Kidney capillary endothelial cell (primary cell): ENCODE measurements at regions not wholly inside any gene's neighbourhood (a gene's known extent, or its start where the extent isn't known, plus 50 kb on each side); places are given as distances from the start of the nearest gene placed in this dataset.

Experiments
- DNase-seq: peaks from one replicate; pipeline ENCODE4 v3.0.0-alpha.2; 2018; ENCODE audit warnings: low spot score

DNA sequence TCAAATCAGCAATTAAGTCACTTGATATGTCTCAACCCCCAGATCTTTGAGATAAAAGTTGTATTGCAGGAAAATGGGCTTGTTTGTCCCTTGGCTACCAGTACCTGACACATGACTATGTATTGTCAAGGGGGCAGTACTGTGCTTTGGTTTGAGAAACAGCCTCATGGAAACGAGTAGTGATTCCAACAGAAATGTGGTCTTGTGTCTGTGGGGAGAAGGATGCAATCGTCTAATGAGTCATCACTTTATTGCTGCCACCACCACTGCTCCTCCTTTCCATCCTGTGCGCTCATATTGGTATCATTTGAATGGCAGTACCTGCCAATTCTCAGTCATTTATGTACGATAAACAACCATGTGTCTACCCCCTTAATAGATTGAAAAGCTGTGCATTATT, 72.8 kb upstream of the ARHGAP5 start:
- no peak for DNase-seq

DNA sequence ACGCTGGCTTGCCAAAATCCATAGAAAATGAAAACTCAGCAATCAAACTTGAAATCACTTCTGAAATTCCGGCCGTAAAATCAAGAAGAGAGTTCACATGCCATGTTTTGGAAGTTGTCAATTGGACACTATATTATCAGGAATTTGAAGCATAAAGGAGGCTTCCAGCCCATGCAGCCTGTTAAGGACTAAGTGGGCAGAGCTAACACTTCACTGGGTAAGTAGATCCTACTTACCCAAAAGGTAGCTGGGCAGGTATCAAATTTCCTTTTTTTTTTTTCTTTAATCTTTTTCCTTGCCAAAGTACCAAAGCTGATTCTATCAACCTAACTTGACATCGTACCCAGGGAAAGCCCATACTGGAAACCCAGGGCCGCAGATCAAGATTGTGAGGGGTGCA, 71.5 kb upstream of the ARHGAP5 start:
- no peak for DNase-seq

DNA sequence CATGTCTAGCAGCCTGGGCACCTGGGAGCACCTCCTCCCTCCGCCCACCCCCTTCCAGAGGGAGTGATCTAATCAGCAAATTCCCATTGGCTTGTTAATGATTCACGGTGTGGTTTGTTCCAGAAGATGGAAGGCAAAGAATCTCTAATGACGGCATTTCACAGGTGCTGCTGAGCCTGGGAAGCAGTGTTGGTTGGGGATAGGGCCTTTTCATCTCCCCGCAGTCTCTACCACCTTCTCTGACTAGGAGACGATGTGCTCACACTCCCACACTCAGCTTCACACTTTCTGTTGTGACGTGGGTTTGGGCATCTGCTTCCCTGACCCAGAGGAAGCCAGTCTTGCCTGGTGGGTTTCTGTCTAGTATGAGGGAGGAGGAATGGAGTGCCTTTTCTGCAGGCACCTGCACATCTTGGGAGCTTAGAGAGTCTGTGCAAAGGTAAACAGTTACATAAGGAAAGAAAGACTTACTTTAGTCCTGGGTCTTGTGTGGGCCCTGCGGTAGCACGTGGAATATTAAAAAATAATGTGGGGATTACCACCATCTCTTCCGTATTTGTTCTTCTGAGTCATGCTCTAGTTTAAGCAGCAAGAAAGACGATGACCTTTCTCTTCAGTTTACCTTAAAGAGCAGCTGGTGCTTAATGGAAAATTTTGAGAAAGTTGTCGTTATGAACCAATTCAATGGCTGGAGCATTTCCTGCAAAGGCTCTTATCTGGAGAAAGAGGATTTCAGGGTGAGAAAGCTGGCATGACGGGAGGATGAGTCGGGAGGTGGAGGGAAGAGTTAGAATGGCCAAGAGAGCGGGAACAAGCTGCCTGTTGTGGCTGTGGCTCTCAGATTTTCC, 70.6 kb upstream of the ARHGAP5 start:
- DNase-seq = no peak

DNA sequence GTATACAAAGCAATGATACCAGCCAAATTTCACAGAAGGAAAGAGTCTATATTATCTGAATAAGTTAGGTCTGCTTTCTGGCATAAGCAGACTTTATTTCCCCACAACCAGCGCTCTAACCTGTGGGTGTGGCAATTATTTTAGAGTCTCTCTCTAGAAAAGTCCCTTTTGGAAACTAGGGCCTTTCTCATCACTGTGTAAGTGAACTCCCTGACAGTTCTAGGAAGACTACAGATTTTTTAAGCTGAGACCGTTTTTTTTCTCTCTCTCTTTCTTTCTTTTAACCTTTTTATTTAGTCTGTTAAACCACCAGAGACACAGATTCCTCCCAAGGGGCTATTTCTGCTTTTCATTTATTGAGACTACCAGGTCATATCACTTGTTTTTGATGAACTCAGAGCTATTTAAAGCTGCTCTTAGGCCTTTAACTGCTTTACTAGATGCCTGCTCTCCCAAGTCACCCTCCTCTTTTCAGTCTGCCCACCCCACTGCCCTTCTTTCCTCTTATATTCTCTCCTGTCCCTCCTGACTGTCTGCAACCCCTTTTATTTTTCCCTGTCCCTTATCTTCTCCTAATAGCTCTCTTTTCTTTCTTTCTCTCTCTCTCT, 69.2 kb upstream of the ARHGAP5 start:
- DNase-seq = no peak

DNA sequence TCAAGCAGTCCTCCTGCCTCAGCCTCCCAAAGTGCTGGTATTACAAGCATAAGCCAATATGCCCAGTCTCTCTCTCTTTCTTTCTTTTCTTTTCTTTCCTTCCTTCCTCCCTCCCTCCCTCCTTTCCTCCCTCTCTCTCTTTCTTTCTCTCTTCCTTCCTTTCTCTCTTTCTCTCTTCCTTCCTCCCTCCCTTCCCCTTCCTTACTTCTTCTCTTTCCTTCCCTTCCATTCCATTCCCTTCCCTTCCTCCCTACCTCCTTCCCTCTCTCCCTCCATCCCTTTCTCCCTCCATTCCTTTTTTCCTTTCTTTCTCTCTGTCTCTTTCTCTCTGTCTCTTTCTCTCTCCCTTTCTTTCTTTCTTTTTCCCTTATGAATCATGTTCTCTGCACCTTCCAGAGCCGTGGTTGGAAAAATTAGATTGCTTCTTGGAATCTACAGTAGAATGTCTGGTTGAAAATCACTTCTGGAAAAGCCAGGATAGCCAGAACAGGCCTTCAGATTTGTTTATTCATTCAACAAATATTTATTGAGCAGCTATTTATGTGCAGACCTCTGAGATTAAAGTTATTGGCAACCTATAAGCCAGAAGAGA, 68.4 kb upstream of the ARHGAP5 start:
- DNase-seq = no peak

DNA sequence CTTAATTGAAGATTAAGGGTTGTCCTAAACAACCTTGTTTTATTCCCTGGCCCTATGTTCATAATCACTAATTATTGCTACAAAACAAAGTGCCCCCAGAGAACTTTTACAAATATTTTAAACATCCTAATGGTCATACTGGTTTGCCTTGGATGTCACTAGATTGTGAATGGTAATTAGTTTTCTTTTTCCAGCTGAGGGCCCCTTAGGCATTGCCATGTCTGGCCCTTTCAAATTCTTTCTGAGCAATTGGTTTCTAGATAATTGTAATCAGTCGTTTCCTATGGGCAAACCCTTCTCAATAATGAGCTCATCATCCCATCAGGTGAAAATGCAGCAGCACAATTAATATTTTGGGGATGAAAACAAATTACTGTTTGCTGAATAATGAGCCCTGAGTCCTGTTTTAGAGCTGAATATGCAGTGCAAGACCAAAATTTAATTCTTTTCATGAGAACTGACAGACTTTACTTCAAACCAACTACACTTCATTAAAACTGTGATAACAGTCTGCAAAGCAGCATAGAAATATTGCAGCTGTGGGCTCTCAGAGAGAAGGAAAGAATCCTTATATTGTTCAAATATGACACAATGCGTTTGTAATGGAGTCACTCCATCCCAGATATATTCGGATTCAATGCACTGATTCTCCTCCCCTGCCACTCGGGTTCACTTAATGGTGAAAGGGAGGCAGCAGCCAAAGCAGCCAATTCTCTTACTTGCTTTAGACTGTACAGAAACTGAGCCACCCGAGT, 67.7 kb upstream of the ARHGAP5 start:
- DNase-seq = no peak

DNA sequence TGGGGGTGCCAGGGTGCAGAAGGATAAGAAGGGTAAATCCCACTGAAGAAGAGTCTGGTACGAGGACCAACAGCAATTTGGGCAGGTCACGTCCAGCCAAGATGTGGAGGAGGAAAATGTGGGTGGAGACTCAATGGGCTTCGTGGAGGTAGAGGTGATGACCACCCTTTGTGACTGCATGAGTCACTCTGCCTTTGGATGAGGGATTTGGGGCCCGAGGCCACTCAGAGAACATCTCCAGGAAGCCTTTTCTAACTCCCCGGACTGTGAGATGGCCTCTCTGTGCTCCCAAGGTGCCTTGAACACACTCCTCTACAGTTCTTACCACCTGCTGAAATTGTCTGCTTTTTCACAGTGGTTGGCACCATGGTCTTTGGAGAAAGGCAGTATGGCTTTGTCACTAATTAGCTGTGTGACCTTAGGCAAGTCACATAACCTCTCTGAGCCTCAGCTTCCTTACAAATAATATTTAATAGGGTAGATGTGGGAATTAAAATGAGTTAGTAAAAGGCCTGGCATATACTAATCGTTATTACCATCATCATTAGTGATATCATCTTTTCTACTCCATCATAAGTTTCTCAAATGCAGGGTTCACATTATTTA, 67.0 kb upstream of the ARHGAP5 start:
- no peak for DNase-seq

DNA sequence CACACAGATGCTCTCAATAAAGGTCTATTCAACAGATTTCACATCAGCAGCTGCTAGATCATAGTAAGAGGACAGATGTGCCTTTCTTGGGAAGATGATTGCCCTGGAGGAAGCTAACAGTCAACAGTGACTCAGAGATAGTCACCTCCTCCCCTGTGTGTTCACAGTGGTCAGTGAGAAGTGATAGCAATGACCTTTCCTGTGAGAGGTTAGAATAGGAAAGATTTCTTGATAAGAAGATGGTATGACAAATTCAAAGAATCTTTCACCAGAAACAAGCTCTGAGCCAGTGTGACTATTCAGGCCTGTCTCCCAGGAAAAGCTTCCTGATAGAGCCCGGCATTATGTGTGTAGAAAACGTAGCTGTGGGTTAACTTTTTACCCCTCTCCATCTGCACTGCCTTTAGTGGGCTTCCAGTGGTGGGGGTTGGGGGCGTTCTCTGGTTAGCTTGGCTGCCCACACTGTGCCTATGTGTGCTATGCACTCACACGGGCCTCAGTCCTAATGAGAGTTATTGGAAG, 66.4 kb upstream of the ARHGAP5 start:
- peak; percentile 94 for DNase-seq

DNA sequence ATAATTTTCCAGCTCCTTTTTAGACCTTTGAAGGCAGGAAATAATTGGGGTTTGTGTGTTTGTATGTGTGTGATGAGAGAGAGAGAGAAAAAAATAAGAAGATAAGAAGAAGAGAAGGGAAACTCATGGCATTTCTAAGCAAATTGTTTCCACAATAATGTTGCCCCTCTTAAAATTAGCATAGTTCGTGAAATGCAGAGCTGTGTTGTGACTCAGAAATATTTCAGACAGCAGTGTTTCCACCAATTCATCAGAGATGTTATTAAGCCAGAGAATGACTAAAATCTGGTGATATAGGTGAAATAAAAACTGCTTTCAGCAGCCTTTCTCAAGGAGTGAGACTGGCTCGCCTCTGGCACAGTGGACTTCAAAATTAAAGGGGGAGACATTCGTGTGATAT, 65.9 kb upstream of the ARHGAP5 start:
- peak; percentile 69 for DNase-seq

DNA sequence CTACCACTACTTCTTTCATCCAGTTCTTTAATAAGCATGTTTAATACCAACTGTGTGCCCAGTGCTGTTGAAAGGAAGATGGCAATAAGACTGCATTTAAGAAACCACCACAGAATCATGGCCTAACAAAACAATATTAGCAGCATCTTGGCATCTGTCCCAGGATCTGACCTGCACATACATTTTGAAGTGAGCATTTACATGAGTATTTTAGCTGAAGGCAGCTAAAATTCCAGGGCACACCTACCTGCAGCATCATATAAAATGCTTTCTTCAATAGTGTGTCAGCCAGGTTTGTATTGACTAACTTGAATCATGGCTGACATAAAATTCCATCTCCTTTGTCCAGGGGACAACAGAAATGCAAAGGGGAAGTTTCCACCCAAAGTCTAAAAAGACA, 65.0 kb upstream of the ARHGAP5 start:
- no peak for DNase-seq

DNA sequence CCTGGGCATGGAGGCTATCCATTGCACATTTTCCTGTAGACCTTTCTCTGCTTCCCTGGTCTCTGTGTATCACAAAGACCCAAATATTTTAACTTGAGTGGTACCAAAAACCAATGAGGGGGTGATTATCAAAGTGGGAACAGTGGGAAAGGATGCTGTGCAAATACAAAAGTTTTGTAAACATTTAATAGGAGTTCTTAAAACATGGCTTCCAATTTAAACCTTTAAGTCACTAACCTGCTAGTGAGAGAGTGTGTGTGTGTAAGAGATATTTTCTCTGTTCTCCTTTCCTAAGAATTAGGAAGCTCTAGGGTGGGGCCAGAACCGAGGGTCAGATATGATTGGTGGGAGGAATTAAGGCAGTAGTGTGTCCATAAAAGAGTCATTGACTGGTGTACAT, 64.5 kb upstream of the ARHGAP5 start:
- no peak for DNase-seq

DNA sequence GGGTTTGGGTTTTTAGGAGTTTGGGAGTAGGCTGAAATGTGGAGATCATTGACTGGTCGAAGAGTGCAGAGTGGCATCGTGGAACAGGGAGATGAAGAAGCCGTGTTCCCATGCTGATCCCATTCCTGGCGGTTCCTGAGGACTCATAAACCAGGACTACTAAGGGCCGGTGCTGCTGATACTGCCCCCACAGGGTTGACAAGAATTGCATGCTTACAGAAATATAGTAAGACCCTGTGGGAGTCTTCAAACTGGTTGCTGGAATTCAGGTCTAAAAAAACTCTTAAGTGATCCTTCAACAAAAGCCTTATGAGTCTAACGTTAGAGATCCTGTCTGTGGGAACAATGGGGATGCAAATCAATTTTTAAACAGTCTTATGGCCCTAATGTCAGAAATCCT, 64.0 kb upstream of the ARHGAP5 start:
- no peak for DNase-seq

DNA sequence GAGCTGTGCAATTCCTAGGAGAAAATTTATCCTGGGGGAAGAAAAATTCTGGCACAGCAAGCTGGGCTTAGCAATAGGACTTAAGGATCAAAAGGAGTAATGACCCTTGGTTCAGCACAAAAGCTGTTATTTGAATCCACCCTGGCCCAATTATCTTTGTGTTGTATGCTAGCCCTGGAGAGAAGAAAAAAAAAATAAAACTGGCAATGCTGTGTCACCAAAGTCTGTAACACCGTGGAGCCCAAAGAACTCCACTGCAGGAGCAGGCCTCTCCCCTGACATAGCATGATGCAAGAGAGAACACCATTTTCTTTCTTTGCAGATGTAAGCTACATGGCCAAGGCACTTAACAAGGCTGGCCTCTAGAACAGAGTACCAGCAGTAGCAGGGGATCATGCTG, 63.0 kb upstream of the ARHGAP5 start:
- DNase-seq = no peak

DNA sequence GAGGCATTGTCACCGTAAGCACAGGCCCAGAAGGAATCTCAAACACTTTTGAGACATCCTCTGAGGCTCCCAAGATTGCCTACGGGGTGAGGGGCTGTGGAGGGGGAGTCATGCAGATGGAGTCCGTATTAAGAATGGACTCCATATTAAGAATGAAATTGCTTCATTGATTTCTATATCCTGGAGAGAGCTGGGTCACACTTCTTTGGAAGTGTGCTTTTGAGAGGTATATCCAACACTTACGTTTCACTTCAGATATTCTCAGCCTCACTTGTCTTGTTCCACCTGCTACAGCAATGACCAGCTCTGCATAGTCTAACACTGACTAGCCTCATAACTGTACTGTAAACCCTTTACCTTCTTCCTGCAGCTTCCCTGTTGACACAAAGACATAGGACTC, 62.6 kb upstream of the ARHGAP5 start:
- DNase-seq = no peak

DNA sequence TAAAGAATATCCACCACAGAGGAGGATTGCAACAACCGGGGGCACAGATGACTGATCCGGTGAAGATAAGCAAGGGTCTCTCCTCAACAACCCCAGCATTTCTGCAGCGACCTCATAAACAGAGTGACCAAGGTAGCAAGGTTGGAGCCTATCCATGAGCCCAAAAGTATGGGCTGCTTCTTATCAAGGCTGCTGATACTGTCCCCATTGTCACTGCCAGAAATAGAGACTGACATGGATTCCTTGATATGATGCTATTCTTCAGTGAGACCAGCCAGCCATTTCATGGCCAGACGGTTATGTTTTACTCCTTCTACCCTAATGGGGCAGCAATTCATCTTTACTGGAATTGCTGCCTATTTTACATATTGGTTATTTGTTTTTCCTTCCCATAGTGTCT, 61.9 kb upstream of the ARHGAP5 start:
- no peak for DNase-seq

DNA sequence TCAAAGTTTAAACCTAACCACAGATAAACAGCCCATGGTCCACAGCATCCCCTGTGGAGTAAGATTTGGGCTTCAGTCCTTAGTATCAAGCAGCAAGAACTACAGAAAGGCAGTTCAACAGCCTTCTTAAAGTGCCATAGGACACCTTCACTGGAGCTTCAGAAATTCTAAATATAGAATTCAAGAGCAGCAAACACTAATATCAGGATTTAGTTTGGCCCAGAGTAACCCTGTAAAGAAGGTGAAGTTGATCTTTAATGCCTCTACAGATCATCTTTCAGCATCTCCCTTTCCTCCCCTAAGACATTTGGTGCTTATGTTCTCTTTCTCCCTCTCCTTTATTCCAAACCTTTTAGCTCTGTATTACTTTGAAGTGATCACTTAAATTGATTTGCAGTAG, 59.5 kb upstream of the ARHGAP5 start:
- DNase-seq = no peak

DNA sequence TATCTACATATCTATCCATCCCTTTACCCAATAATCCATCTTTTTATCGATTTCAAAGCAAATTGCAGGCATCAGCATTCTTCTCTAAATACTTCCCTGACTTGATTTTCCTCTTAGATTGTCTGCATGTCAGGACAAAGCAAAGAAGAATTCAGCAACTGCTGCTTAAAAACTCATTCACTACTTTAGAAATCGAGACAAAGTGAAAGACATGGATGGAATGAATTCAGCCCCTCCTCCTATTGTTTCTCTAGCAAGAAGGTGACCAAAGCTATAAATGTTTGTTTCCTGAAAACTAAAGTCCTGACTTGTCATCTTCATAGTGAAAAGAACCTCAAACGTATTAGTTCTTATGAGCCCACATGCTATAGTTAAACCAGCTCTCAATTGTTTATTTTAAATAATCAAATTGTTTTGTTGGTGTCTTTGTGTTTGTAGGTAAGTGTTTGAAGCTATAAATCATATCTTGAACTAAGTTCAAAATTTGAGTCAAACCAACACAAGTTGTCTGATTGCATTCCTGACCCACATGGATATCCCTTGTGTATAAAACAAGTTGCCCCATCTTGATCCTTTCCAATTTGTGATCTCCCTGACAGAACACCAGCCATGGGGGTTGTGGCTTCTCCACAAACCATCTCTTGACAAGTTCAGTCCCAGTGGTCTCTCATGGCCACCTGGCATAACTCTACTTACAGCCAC, 58.6 kb upstream of the ARHGAP5 start:
- no peak for DNase-seq

DNA sequence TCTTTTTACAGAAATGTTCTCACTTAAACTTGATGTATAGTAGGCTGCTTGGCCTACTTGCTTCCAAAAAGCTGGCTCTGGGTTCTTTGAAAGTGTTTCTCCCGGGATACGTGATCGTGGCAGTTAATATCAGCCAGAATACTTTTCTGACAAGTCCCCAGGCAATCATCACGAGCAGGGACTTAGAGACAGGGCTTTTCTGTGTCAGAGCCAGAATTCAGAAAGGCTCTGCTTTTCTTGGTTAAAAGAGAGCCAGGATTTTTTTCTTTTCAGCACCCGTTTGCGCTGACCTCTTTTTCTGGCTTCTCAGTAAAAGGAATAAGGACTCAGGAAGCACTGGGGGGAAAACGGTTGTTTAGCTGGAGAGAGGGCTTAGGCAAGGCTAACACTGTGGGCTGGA, 57.8 kb upstream of the ARHGAP5 start:
- DNase-seq = no peak

DNA sequence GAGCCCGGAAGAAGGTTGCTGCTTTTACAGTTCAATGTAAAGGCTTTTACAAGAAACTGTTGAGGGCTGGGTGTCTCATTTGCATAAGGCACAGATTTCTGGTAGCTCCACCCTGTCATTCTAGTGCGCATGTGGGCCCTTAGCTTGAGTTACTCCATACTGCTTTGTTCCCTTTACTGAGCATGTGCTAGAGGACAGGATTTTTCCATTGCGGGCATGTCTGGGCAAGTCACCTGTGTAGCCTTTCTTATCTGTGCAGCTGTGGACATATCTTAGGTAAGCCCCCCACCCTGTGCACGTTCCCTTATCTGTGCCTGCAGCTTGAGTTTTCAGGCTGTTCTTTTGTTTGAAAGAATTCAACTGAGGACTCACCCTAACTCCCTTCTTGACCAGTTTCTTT, 56.2 kb upstream of the ARHGAP5 start:
- no peak for DNase-seq

DNA sequence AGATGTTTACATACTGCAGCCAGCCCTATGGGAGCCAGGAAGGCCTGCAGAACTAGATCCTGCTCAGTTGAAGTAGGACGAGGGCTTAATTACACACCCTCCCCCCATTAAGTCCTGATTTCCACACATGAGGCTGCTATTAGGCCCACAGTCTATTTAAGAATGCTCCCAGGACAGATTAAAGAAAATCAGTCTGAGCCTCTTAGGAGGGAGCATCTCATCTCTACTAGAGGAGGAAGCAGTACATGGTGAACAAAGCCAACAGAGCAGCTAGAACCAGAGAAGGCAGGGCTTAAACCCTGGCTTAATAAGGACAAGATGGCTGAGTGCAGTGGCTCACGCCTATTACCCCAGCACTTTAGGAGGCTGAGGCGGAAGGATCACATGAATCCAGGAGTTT, 55.8 kb upstream of the ARHGAP5 start:
- DNase-seq = no peak

DNA sequence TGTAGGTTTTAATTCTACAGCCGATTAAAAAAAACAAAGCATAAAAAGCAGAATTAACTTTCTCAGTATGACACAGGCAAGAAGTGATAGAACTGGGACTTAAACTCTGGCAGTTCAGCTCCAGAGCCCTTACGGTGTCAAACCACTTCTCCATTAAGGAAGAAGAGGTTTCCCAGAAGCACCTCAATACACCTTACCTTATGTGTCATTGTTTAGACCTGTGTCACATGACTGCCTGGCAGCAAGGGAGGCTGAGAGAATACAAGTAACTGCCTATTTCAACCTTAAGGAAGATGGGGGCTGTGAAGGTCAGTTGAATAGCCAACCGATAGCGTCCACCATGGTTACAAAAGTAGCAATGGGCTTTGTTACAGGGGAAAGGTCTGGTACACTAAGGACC, 54.6 kb upstream of the ARHGAP5 start:
- no peak for DNase-seq
